ENCODE measurements at regions not wholly inside any gene's neighbourhood (a gene's known extent, or its start where the extent isn't known, plus 50 kb on each side); places are given as distances from the start of the nearest gene placed in this dataset.
"Not testable (repeated sequence)": the region's sequence is repeated elsewhere in the genome, so short reads cannot be mapped to it uniquely, and the experiment has no call there.

DNA sequence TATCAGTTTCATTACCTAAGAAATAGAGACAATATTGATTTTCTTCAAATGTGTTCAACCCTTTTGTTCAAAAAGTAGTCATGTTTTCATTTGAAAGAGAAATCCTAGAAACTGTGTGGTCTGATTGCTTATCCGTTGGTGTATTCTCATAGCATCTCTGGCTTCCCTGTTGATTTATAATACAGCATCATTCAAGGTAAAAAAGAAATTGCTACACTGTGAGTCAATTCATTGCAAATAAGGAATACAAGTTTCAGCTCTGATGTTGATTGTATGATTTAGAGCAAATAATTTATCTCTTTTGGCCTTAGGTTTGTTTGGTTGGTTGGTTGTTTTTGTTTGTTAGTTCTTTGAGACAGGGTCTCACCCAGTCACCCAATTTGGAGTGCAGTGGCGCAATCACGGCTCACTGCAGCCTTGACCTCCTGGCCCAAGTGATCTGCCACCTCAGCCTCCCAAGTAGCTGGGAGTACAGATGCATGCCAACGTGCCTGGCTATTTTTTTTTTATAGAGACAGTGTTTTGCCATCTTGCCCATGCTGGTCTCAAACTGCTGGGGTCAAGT is 185.5 kb upstream of the TNFAIP3 start:
- peaks cover 59% of the 10 kb centered on the region for H3K4me1 Mint-ChIP-seq (ENCODE audit: low read depth)
- H3K27ac Mint-ChIP-seq, result peak overlapping the region; percentile 29

DNA sequence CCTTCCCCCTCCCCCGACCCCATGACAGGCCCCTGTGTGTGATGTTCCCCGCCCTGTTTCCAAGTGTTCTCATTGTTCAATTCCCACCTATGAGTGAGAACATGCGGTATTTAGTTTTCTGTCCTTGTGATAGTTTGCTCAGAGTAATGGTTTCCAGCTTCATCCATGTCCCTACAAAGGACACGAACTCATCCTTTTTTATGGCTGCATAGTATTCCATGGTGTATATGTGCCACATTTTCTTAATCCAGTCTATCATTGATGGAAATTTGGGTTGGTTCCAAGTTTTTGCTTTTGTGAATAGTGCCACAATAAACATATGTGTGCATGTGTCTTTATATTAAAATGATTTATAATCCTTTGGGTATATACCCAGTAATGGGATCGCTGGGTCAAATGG is 184.4 kb upstream of the TNFAIP3 start:
- not testable (repeated sequence) for H3K27ac Mint-ChIP-seq; H3K27me3 Mint-ChIP-seq (ENCODE audit: low read depth); H3K36me3 Mint-ChIP-seq (ENCODE audit: low read depth); H3K9me3 Mint-ChIP-seq; H3K4me3 Mint-ChIP-seq
- peaks cover 54% of the 10 kb centered on the region for H3K4me1 Mint-ChIP-seq (ENCODE audit: low read depth)

More for the DNA sequence above, 185.5 kb upstream of the TNFAIP3 start:
- peaks cover 9% of the 10 kb centered on the region for H3K36me3 Mint-ChIP-seq (ENCODE audit: low read depth)
- no peaks in the 10 kb centered on the region for H3K27me3 Mint-ChIP-seq (ENCODE audit: low read depth)
- H3K4me3 Mint-ChIP-seq, result no peak overlapping the region
- peaks cover 3% of the 10 kb centered on the region for H3K9me3 Mint-ChIP-seq

DNA sequence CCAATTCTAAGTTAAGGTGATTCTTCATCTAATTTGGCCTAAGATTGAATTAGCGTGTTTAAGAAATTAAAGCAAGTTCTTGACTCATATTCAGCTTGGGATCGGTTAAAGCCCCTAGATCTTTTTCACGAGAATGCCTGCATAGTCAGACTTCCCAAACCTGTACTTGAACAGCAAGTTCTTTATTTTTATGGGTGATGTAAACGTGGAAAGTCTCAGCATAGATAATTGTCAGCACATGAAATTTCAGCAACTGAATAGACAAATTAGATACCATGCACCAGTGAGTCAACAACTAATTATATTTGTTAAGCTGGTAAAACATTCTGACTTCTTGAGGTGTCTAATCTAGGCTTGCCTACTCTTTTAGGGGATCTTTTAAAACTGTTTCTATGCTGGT is 183.1 kb upstream of the TNFAIP3 start:
- Mint-ChIP-seq H3K4me3 (no peak overlapping the region), H3K4me1 (ENCODE audit: low read depth) (peaks cover 51% of the 10 kb centered on the region), H3K27me3 (ENCODE audit: low read depth) (no peaks in the 10 kb centered on the region), H3K36me3 (ENCODE audit: low read depth) (peaks cover 9% of the 10 kb centered on the region), H3K27ac (no peak overlapping the region), H3K9me3 (peaks cover 3% of the 10 kb centered on the region)

DNA sequence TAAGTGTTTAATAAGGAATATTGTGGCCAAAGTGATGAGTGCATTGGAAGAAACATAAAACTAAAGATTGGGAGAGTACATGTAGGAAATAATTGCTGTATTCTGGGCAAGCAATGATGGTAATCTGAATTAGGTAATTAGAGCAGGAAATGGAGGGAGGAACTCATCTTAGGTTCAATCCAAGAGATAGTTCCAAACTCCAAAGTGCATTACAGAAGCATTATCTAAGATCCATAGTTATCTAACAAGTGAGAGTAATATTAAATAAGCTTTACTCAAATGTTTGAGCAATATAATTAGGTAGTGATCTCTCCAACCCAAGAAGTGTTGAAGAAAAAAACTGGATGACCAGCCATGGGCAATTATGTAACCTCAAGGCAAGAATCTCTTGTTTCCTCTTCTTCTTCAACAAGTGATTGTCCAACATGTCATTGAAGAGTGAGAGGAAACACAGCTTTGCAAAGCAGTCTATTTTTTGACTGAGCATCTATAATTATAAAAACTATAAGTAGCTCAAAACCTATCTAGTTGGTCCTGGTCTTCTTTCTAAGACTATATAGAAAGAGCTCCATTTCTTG is 181.2 kb upstream of the TNFAIP3 start:
- Mint-ChIP-seq H3K27me3 (ENCODE audit: low read depth) (no peaks in the 10 kb centered on the region), H3K27ac (no peak overlapping the region)

GRCh38 chr6:137687818-137688217 is 179.2 kb upstream of the TNFAIP3 start:
- no peak overlapping the region for H3K4me3 Mint-ChIP-seq
- peak overlapping the region; percentile 29 for H3K27ac Mint-ChIP-seq
- peaks cover 32% of the 10 kb centered on the region for H3K4me1 Mint-ChIP-seq (ENCODE audit: low read depth)
- peaks cover 10% of the 10 kb centered on the region for H3K9me3 Mint-ChIP-seq
- no peaks in the 10 kb centered on the region for H3K27me3 Mint-ChIP-seq (ENCODE audit: low read depth)
- peaks cover 8% of the 10 kb centered on the region for H3K36me3 Mint-ChIP-seq (ENCODE audit: low read depth)

More for the DNA sequence above, 181.2 kb upstream of the TNFAIP3 start:
- Mint-ChIP-seq H3K9me3 (peaks cover 7% of the 10 kb centered on the region), H3K4me1 (ENCODE audit: low read depth) (peaks cover 43% of the 10 kb centered on the region), H3K4me3 (no peak overlapping the region), H3K36me3 (ENCODE audit: low read depth) (peaks cover 8% of the 10 kb centered on the region)

DNA sequence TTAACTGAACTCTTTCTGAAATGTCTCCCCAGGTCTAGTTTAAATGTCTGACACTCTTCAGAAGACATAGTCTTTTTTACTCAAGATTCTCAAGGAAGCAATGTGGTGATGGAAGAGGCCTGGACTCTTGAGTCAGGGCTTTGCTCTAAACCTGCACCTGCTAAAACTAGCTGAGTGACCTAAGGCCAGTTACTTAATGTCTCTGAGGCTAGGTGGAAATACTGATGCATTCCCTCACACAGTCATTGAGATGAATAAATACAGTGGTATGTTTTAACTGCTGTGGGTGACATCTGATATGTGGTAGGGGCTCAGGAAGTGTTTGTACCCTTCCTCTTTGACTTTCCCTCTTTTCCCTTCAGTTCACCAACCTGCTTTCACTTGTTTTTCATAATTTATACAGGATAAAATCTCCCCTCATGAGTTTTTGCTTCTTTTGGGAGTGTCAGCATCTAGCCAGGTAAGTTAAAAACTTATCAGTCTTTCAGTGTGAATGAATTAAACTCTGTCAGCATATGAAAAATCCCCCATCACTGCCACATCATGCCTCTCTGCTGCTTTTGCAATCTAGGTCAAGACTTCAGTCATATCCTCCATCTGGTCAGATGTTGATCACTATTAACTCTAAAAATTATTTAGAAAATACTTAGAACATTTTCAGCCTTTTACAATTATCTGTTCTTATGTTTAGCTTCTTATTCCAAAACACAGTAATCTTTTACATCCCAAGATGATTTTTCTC is 178.7 kb upstream of the TNFAIP3 start:
- H3K27ac Mint-ChIP-seq, result no peak overlapping the region
- no peak overlapping the region for H3K4me3 Mint-ChIP-seq
- no peaks in the 10 kb centered on the region for H3K27me3 Mint-ChIP-seq (ENCODE audit: low read depth)
- peaks cover 10% of the 10 kb centered on the region for H3K9me3 Mint-ChIP-seq
- H3K4me1 Mint-ChIP-seq (ENCODE audit: low read depth), result peaks cover 34% of the 10 kb centered on the region
- peaks cover 6% of the 10 kb centered on the region for H3K36me3 Mint-ChIP-seq (ENCODE audit: low read depth)

DNA sequence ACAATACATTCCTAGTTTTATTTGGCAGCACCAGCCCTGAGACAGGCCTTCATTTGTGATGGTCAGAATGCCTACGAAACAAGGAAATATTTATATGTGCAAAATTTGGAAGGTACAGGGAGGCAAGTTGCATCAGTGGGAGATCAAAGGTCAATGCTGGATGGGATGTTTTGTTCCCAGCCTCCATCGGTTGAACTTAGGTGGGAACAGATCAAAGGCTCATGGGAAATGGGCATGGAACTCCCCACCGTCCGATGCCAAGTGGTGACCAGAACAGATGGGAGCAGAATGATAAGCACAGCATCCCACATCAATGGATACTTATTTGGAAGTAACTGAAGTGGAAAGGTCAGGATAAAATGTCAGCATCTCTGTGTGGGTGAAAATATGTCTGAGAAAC is 177.7 kb upstream of the TNFAIP3 start:
- H3K27ac Mint-ChIP-seq, result no peak overlapping the region
- peaks cover 10% of the 10 kb centered on the region for H3K9me3 Mint-ChIP-seq
- H3K4me1 Mint-ChIP-seq (ENCODE audit: low read depth), result peaks cover 28% of the 10 kb centered on the region
- no peak overlapping the region for H3K4me3 Mint-ChIP-seq
- H3K36me3 Mint-ChIP-seq (ENCODE audit: low read depth), result peaks cover 6% of the 10 kb centered on the region
- H3K27me3 Mint-ChIP-seq (ENCODE audit: low read depth), result no peaks in the 10 kb centered on the region

- Mint-ChIP-seq H3K4me1 (ENCODE audit: low read depth) (peaks cover 22% of the 10 kb centered on the region), H3K27ac (no peak overlapping the region), H3K9me3 (peaks cover 10% of the 10 kb centered on the region), H3K36me3 (ENCODE audit: low read depth) (peaks cover 6% of the 10 kb centered on the region), H3K4me3 (no peak overlapping the region), H3K27me3 (ENCODE audit: low read depth) (no peaks in the 10 kb centered on the region)
Measured at GRCh38 chr6:137690034-137690433, 177.0 kb upstream of the TNFAIP3 start.

- no peak overlapping the region for H3K4me3 Mint-ChIP-seq
- H3K9me3 Mint-ChIP-seq, result peaks cover 10% of the 10 kb centered on the region
- H3K4me1 Mint-ChIP-seq (ENCODE audit: low read depth), result peaks cover 24% of the 10 kb centered on the region
Measured at GRCh38 chr6:137690721-137691120, 176.3 kb upstream of the TNFAIP3 start.

DNA sequence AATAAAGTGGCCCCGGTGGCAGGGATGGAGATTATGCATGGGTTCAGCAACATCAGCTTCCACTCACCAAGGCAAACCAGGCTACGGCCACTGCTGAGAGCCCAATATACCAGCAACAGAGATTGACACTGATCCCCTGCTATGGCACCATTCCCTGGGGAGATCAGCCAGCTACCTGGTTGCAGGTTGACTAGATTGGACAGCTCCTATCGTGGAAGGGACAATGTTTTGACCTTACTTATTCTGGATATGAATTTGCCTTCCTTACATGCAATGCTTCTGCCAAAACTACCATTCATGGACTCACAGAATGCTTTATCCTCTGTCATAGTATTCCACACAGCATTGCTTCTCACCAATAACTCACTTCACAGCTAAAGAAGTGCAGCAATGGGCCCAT is 174.8 kb upstream of the TNFAIP3 start:
- Mint-ChIP-seq H3K4me1 (ENCODE audit: low read depth) (peaks cover 27% of the 10 kb centered on the region), H3K36me3 (ENCODE audit: low read depth) (peaks cover 11% of the 10 kb centered on the region), H3K9me3 (peaks cover 10% of the 10 kb centered on the region), H3K4me3 (no peak overlapping the region), H3K27ac (no peak overlapping the region), H3K27me3 (ENCODE audit: low read depth) (no peaks in the 10 kb centered on the region)

More at GRCh38 chr6:137690721-137691120, 176.3 kb upstream of the TNFAIP3 start:
- H3K36me3 Mint-ChIP-seq (ENCODE audit: low read depth), result peaks cover 6% of the 10 kb centered on the region
- H3K27me3 Mint-ChIP-seq (ENCODE audit: low read depth), result no peaks in the 10 kb centered on the region
- no peak overlapping the region for H3K27ac Mint-ChIP-seq

DNA sequence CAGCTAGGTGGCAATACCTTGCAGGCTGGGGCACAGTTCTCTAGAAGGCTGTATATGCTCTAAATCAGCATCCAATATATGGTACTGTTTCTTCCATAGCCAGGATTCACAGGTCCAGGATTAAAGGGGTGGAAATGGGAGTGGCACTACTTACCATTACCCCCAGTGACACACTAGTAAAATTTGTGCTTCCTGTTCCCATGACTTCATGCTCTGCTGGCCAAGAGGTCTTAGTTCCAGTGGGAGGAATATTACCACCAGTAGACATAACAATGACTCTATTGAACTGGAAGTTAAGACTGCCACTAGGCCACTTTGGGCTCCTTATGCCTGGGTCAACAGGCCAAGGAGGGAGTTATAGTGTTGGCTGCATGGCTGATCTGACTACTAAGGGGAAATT is 174.3 kb upstream of the TNFAIP3 start:
- H3K4me3 Mint-ChIP-seq, result no peak overlapping the region
- H3K27me3 Mint-ChIP-seq (ENCODE audit: low read depth), result no peaks in the 10 kb centered on the region
- H3K36me3 Mint-ChIP-seq (ENCODE audit: low read depth), result peaks cover 11% of the 10 kb centered on the region
- H3K9me3 Mint-ChIP-seq, result peaks cover 10% of the 10 kb centered on the region
- peaks cover 30% of the 10 kb centered on the region for H3K4me1 Mint-ChIP-seq (ENCODE audit: low read depth)
- no peak overlapping the region for H3K27ac Mint-ChIP-seq

DNA sequence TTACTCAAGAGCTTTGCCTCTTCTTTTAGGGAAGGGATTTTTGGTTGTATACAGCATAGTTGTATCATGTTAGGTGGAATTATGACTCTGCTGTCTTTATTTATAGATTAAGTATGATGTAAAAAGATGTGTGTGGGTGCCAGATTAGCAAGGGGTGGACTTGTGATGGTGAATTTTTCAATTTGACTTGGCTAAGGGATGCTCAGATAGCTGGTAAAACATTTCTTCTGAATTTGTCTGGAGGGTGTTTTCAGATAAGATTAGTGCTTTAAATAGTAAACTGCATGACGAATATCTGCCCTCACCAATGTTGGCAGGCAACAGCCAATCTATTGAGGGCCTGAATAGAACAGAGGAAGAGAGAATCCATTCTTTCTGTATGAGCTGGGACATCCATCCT is 173.3 kb upstream of the TNFAIP3 start:
- peaks cover 10% of the 10 kb centered on the region for H3K9me3 Mint-ChIP-seq
- no peak overlapping the region for H3K4me3 Mint-ChIP-seq
- H3K4me1 Mint-ChIP-seq (ENCODE audit: low read depth), result peaks cover 26% of the 10 kb centered on the region
- peaks cover 14% of the 10 kb centered on the region for H3K36me3 Mint-ChIP-seq (ENCODE audit: low read depth)
- H3K27ac Mint-ChIP-seq, result no peak overlapping the region
- no peaks in the 10 kb centered on the region for H3K27me3 Mint-ChIP-seq (ENCODE audit: low read depth)

GRCh38 chr6:137696765-137697164 is 170.3 kb upstream of the TNFAIP3 start:
- peaks cover under 1% of the 10 kb centered on the region for H3K9me3 Mint-ChIP-seq
- no peak overlapping the region for H3K4me3 Mint-ChIP-seq
- peak overlapping the region; percentile 6 for H3K27ac Mint-ChIP-seq
- peaks cover 45% of the 10 kb centered on the region for H3K4me1 Mint-ChIP-seq (ENCODE audit: low read depth)
- peaks cover 9% of the 10 kb centered on the region for H3K36me3 Mint-ChIP-seq (ENCODE audit: low read depth)
- H3K27me3 Mint-ChIP-seq (ENCODE audit: low read depth), result no peaks in the 10 kb centered on the region

DNA sequence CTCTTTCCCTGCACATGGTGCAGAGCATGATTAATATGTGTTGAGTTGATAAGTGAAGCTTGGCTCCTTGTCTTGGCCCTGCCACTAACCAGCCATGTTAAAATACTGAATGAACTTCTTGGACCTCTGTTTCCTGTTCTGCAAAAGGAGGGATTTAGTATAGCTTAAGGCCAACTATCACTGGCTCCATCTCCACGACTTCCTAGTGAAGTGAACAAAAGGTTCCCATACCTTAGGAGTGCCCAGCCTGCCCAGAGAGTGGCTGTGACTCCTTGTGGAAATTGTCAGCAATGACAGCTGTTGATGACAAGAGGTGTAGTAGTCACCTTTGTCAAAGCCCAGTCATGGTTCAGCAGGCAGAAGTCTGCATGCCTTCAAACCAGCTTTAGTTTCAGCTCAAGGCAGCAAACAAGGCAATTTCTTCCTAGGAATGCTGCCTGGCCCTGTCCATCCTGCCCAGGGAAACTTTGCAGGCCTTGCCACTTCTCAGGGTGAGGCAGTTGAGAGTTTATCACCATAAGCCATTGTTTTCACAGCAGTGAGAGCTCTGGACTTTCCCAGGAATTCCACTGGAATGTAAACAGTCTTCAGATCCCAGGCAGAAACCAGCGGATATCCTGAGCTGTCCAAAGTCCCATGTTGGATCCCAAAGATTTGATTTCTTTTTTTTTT is 169.7 kb upstream of the TNFAIP3 start:
- Mint-ChIP-seq H3K27ac (peak overlapping the region; percentile 43), H3K4me3 (no peak overlapping the region), H3K36me3 (ENCODE audit: low read depth) (peaks cover 9% of the 10 kb centered on the region), H3K4me1 (ENCODE audit: low read depth) (peaks cover 45% of the 10 kb centered on the region), H3K27me3 (ENCODE audit: low read depth) (no peaks in the 10 kb centered on the region), H3K9me3 (no peaks in the 10 kb centered on the region)

DNA sequence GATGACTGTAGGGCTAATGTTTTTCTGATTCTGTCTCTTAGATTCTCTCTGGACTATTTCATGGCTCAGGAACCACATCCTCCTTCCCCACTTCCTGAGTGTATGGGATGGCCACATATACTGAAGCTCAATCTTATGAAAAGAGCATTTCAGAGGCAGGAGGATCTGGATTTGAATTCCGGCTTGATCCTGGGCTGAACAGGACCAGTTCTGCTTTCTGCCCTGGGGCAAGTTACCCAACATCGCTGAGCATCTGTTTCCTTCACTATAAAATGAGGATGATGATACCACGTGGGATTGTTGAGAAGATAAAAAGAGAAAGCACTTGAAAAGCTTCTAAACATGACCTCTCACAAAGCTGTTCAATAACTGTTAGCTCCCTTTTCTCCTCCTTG is 168.4 kb upstream of the TNFAIP3 start:
- Mint-ChIP-seq H3K4me1 (ENCODE audit: low read depth) (peaks cover 45% of the 10 kb centered on the region), H3K9me3 (no peaks in the 10 kb centered on the region), H3K27me3 (ENCODE audit: low read depth) (no peaks in the 10 kb centered on the region), H3K4me3 (peak overlapping the region; percentile 67), H3K36me3 (ENCODE audit: low read depth) (peaks cover 9% of the 10 kb centered on the region), H3K27ac (peak overlapping the region; percentile 98)
